AG20443 (cell line): ENCODE measurements at regions not wholly inside any gene's neighbourhood (a gene's known extent, or its start where the extent isn't known, plus 50 kb on each side); places are given as distances from the start of the nearest gene placed in this dataset.

Experiments used
- DNase-seq: peaks from one replicate; pipeline ENCODE4 v3.0.0; 2012; ENCODE audit warnings: low spot score, mixed read lengths

- DNase-seq = no peak
These were observed 54.6 kb upstream of the CLINT1 start for GRCh38 chr5:157913575-157913974.

- DNase-seq = no peak
These were observed 53.8 kb upstream of the CLINT1 start for GRCh38 chr5:157912621-157913325.

- no peak for DNase-seq
These were observed 52.6 kb upstream of the CLINT1 start for GRCh38 chr5:157911568-157911967.
